ENCODE measurements at regions not wholly inside any gene's neighbourhood (a gene's known extent, or its start where the extent isn't known, plus 50 kb on each side); places are given as distances from the start of the nearest gene placed in this dataset.

GRCh38 chr20:22480336-22480735, 104.0 kb downstream of the FOXA2 start (continued):
- no peak for TF ChIP-seq HDAC6 (IDR thresholded peaks at IDR 0.05; ENCODE audit: low read depth, low read length)
- TF ChIP-seq TEAD4 (IDR thresholded peaks at IDR 0.05; ENCODE audit: low read depth, low read length) = no peak
- TF ChIP-seq RAD21 (IDR thresholded peaks at IDR 0.05 in 1 of 2, conservative IDR thresholded peaks at IDR 0.05 in 1 of 2; ENCODE audit: low read depth in 2 of 2, low read length in 2 of 2) = no peak

Data from H1 (cell line).